Liver (tissue), 8 donors: ENCODE measurements at regions not wholly inside any gene's neighbourhood (a gene's known extent, or its start where the extent isn't known, plus 50 kb on each side); places are given as distances from the start of the nearest gene placed in this dataset.
A peak's percentile ranks its signal among the peaks of the same experiment; 100 is the strongest.

Experiments used
- DNase-seq: peaks from one replicate; pipeline ENCODE4 v3.0.0-alpha.2; 2017; ENCODE audit warnings: low spot score
- H3K27ac ChIP-seq, 2 donors: one replicate each; pipeline ENCODE4 v1.7.0; 2013; ENCODE audit warnings: inconsistent platforms in 2 of 2, low read length in 2 of 2, control low read depth in 1 of 2, low read depth in 1 of 2, mild to moderate bottlenecking in 1 of 2
- H3K27me3 ChIP-seq, 4 donors: one replicate each; pipeline versions ENCODE4 v1.6.1 to v1.7.0; 2013; ENCODE audit warnings: low read length in 3 of 4, inconsistent platforms in 1 of 4, mild to moderate bottlenecking in 1 of 4, moderate library complexity in 1 of 4; ENCODE audit not compliant: control insufficient read depth in 4 of 4, insufficient read depth in 4 of 4
- H3K36me3 ChIP-seq, 4 donors: one replicate each; pipeline versions ENCODE4 v1.6.1 to v1.7.0; 2013; ENCODE audit warnings: low read length in 3 of 4, mild to moderate bottlenecking in 3 of 4, low read depth in 1 of 4, moderate library complexity in 1 of 4; ENCODE audit not compliant: control insufficient read depth in 4 of 4, insufficient read depth in 3 of 4
- H3K4me1 ChIP-seq, 4 donors: one replicate each; pipeline versions ENCODE4 v1.6.1 to v1.7.0; 2013; ENCODE audit warnings: low read length in 3 of 4, mild to moderate bottlenecking in 3 of 4, moderate library complexity in 1 of 4; ENCODE audit not compliant: control insufficient read depth in 4 of 4, insufficient read depth in 4 of 4
- H3K4me3 ChIP-seq, 3 donors: one replicate each; pipeline versions ENCODE4 v1.6.1 to v1.7.0; 2013; ENCODE audit warnings: low read length in 3 of 3, control low read depth in 1 of 3, low read depth in 1 of 3, mild to moderate bottlenecking in 1 of 3
- H3K9ac ChIP-seq, 2 donors: one replicate each; pipeline ENCODE4 v1.7.0; 2013; ENCODE audit warnings: low read length in 2 of 2, mild to moderate bottlenecking in 2 of 2, moderate library complexity in 2 of 2, control low read depth in 1 of 2, low read depth in 1 of 2
- H3K9me3 ChIP-seq, 4 donors: one replicate each; pipeline versions ENCODE4 v1.6.1 to v1.7.0; 2013; ENCODE audit warnings: low read length in 3 of 4; ENCODE audit not compliant: control insufficient read depth in 4 of 4
- CTCF ChIP-seq: fragments of 150-350 bp; IDR thresholded peaks from 2 replicates; pipeline ENCODE4 v1.5.1; 2017; ENCODE audit warnings: improper control_type of control experiment, low read depth, low read length; ENCODE audit not compliant: missing input control
- EGR1 ChIP-seq, 2 donors: IDR thresholded peaks; 2 replicates each; pipeline ENCODE4 v1.6.1; 2016 to 2018; ENCODE audit warnings: antibody characterized with exemption in 2 of 2, low read depth in 2 of 2
- FOXA1 ChIP-seq: IDR thresholded peaks from 2 replicates; pipeline ENCODE4 v1.6.1; 2016; ENCODE audit warnings: antibody characterized with exemption
- FOXA2 ChIP-seq: IDR thresholded peaks from 2 replicates; pipeline ENCODE4 v1.6.1; 2016; ENCODE audit warnings: antibody characterized with exemption
- GABPA ChIP-seq, 2 donors: IDR thresholded peaks in 1 of 2; conservative IDR thresholded peaks in 1 of 2; 2 replicates each; pipeline ENCODE4 v1.6.1; 2016; ENCODE audit warnings: antibody characterized with exemption in 2 of 2, mild to moderate bottlenecking in 1 of 2, moderate library complexity in 1 of 2
- HNF4A ChIP-seq, 2 donors: conservative IDR thresholded peaks; 2 replicates each; pipeline ENCODE4 v1.6.1; 2016; ENCODE audit warnings: antibody characterized with exemption in 2 of 2, mild to moderate bottlenecking in 2 of 2
- MAX ChIP-seq: IDR thresholded peaks from 2 replicates; pipeline ENCODE4 v1.6.1; 2016; ENCODE audit warnings: antibody characterized with exemption
- RAD21 ChIP-seq, 2 donors: IDR thresholded peaks; 2 replicates each; pipeline ENCODE4 v1.6.1; 2016; ENCODE audit warnings: antibody characterized with exemption in 2 of 2, mild to moderate bottlenecking in 2 of 2
- REST ChIP-seq: IDR thresholded peaks from 2 replicates; pipeline ENCODE4 v1.6.1; 2016; ENCODE audit warnings: antibody characterized with exemption, mild to moderate bottlenecking
- RXRA ChIP-seq, 2 donors: IDR thresholded peaks; 2 replicates each; pipeline ENCODE4 v1.6.1; 2017 to 2018; ENCODE audit warnings: antibody characterized with exemption in 2 of 2, mild to moderate bottlenecking in 1 of 2
- TAF1 ChIP-seq: conservative IDR thresholded peaks from 2 replicates; pipeline ENCODE4 v1.6.1; 2016; ENCODE audit warnings: antibody characterized with exemption, mild to moderate bottlenecking
- YY1 ChIP-seq: IDR thresholded peaks from 2 replicates; pipeline ENCODE4 v1.6.1; 2016; ENCODE audit warnings: antibody characterized with exemption, mild to moderate bottlenecking
- WGBS: extraction: QIAGEN DNeasy Blood & Tissue Kit; methylation state at CpG from one replicate; pipeline ENCODE4 v1.1.7; 2013; 5-methylcytosine and 5-hydroxymethylcytosine counted together
- donor health status: healthy.
- donor health status: healthy.
- donor health status: healthy.
- donor health status: healthy.
- donor health status: healthy.

- H3K27me3 ChIP-seq: peaks cover 0 to 1% (median 0%) of the 10 kb centered on the region in 4 donors
- H3K4me3 ChIP-seq: no peak overlapping the region
- H3K36me3 ChIP-seq: no peaks in the 10 kb centered on the region
- H3K9me3 ChIP-seq: no peaks in the 10 kb centered on the region
- peaks cover 0 to 6% (median 1%) of the 10 kb centered on the region in 4 donors for H3K4me1 ChIP-seq
- TF ChIP-seq HNF4A (conservative IDR thresholded peaks at IDR 0.05): peak; percentile 10 to 61
- TF ChIP-seq EGR1 (IDR thresholded peaks at IDR 0.05; ENCODE audit: low read depth in 2 of 2): no peak
- TF ChIP-seq YY1: no peak
- no peak for TF ChIP-seq REST
- H3K9ac ChIP-seq: no peak overlapping the region
- no peak overlapping the region for H3K27ac ChIP-seq
- WGBS: 71% methylated on average over 3 of the region's 3 CpGs
- no peak for DNase-seq
Measured at GRCh38 chr1:226480461-226480860, 68.1 kb upstream of the STUM start.

- TF ChIP-seq HNF4A (conservative IDR thresholded peaks at IDR 0.05) (peak in 1 of 2 donors; percentile 69), GABPA (IDR thresholded peaks at IDR 0.05 in 1 of 2, conservative IDR thresholded peaks at IDR 0.05 in 1 of 2) (no peak), RXRA (IDR thresholded peaks at IDR 0.05) (peak; percentile 5 to 70)
- H3K4me1 ChIP-seq: peaks cover 0 to 6% (median 1%) of the 10 kb centered on the region in 4 donors
- DNase-seq: no peak
- no peaks in the 10 kb centered on the region for H3K9me3 ChIP-seq
- H3K27ac ChIP-seq: no peak overlapping the region
- H3K27me3 ChIP-seq: peaks cover 0 to 1% (median 0%) of the 10 kb centered on the region in 4 donors
- WGBS: 33% methylated on average over 4 of the region's 4 CpGs
- no peak overlapping the region for H3K9ac ChIP-seq
- H3K4me3 ChIP-seq: no peak overlapping the region
- no peaks in the 10 kb centered on the region for H3K36me3 ChIP-seq
Measured at GRCh38 chr1:226481133-226481532, 67.4 kb upstream of the STUM start.

GRCh38 chr1:226482196-226482595 lies 66.4 kb upstream of the STUM start:
- Histone ChIP-seq H3K27me3 (peaks cover 0 to 1% (median 0%) of the 10 kb centered on the region in 4 donors), H3K9me3 (no peaks in the 10 kb centered on the region), H3K4me3 (no peak overlapping the region), H3K36me3 (no peaks in the 10 kb centered on the region), H3K9ac (no peak overlapping the region), H3K27ac (no peak overlapping the region), H3K4me1 (peaks cover 0 to 6% (median 1%) of the 10 kb centered on the region in 4 donors)
- DNase-seq: no peak
- 93% methylated on average over 6 of the region's 6 CpGs for WGBS
- TF ChIP-seq HNF4A (conservative IDR thresholded peaks at IDR 0.05) (no peak), YY1 (no peak), TAF1 (no peak), RXRA (IDR thresholded peaks at IDR 0.05) (no peak)

- H3K4me3 ChIP-seq: no peak overlapping the region
- DNase-seq: no peak
- peaks cover 0 to 6% (median 1%) of the 10 kb centered on the region in 4 donors for H3K4me1 ChIP-seq
- no peak overlapping the region for H3K27ac ChIP-seq
- H3K27me3 ChIP-seq: peaks cover 0 to 1% (median 0%) of the 10 kb centered on the region in 4 donors
- no peaks in the 10 kb centered on the region for H3K36me3 ChIP-seq
- no peak overlapping the region for H3K9ac ChIP-seq
- 84% methylated on average over 10 of the region's 10 CpGs for WGBS
- no peaks in the 10 kb centered on the region for H3K9me3 ChIP-seq
- TF ChIP-seq REST (no peak), HNF4A (conservative IDR thresholded peaks at IDR 0.05) (no peak), GABPA (IDR thresholded peaks at IDR 0.05 in 1 of 2, conservative IDR thresholded peaks at IDR 0.05 in 1 of 2) (no peak), FOXA1 (no peak), CTCF (no peak), RXRA (IDR thresholded peaks at IDR 0.05) (no peak), FOXA2 (no peak), RAD21 (IDR thresholded peaks at IDR 0.05) (no peak), MAX (no peak), YY1 (no peak)
Measured at GRCh38 chr1:226482975-226483700, 65.4 kb upstream of the STUM start.
